Stimulated activated memory B cell treated with anti-CD40 and anti-IgM and Interleukin-4, amounts not matched to agents 10 μg/mL and 1 μg/mL and 100 μg/mL, for 72 hours (primary cell): ENCODE measurements at regions not wholly inside any gene's neighbourhood (a gene's known extent, or its start where the extent isn't known, plus 50 kb on each side); places are given as distances from the start of the nearest gene placed in this dataset.

Experiments used
- ATAC-seq: fragments of 150-1000 bp; cut with Tn5 transposase; 2 replicates; pipeline ENCODE4 v1.10.0; 2021
- H3K27ac Mint-ChIP-seq: one replicate; pipeline ENCODE4 v1.8.0; 2022; ENCODE audit warnings: mild to moderate bottlenecking, mixed read lengths
- H3K27me3 Mint-ChIP-seq: one replicate; pipeline ENCODE4 v1.8.0; 2022; ENCODE audit warnings: mixed read lengths
- H3K36me3 Mint-ChIP-seq: one replicate; pipeline ENCODE4 v1.8.0; 2022; ENCODE audit warnings: mixed read lengths
- H3K4me1 Mint-ChIP-seq: one replicate; pipeline ENCODE4 v1.8.0; 2022; ENCODE audit warnings: mixed read lengths
- H3K4me3 Mint-ChIP-seq: one replicate; pipeline ENCODE4 v1.8.0; 2022; ENCODE audit warnings: mild to moderate bottlenecking, moderate library complexity, mixed read lengths
- H3K9me3 Mint-ChIP-seq: one replicate; pipeline ENCODE4 v1.8.0; 2022; ENCODE audit warnings: mixed read lengths

GRCh38 chr1:81617308-81617967, 183.3 kb upstream of the ADGRL2 start:
- Mint-ChIP-seq H3K4me3 (no peak overlapping the region), H3K4me1 (no peaks in the 10 kb centered on the region), H3K27ac (no peak overlapping the region), H3K36me3 (no peaks in the 10 kb centered on the region), H3K27me3 (no peaks in the 10 kb centered on the region), H3K9me3 (no peaks in the 10 kb centered on the region)
- no peak for ATAC-seq

GRCh38 chr1:81613803-81614202, 186.9 kb upstream of the ADGRL2 start:
- Mint-ChIP-seq H3K36me3 (no peaks in the 10 kb centered on the region), H3K27me3 (no peaks in the 10 kb centered on the region), H3K4me1 (no peaks in the 10 kb centered on the region), H3K9me3 (no peaks in the 10 kb centered on the region), H3K4me3 (no peak overlapping the region), H3K27ac (no peak overlapping the region)
- ATAC-seq: no peak

- ATAC-seq: peak; percentile 31
- Mint-ChIP-seq H3K36me3 (no peaks in the 10 kb centered on the region), H3K4me1 (no peaks in the 10 kb centered on the region), H3K27me3 (no peaks in the 10 kb centered on the region), H3K4me3 (no peak overlapping the region), H3K27ac (no peak overlapping the region), H3K9me3 (no peaks in the 10 kb centered on the region)
Observed at GRCh38 chr1:81607924-81608323, 192.8 kb upstream of the ADGRL2 start.

- ATAC-seq: no peak
- Mint-ChIP-seq H3K9me3 (no peaks in the 10 kb centered on the region), H3K27me3 (no peaks in the 10 kb centered on the region), H3K36me3 (no peaks in the 10 kb centered on the region), H3K4me3 (no peak overlapping the region), H3K27ac (no peak overlapping the region), H3K4me1 (no peaks in the 10 kb centered on the region)
Observed at GRCh38 chr1:81607086-81607485, 193.6 kb upstream of the ADGRL2 start.

GRCh38 chr1:81606656-81607055, 194.1 kb upstream of the ADGRL2 start:
- no peaks in the 10 kb centered on the region for H3K27me3 Mint-ChIP-seq
- no peaks in the 10 kb centered on the region for H3K9me3 Mint-ChIP-seq
- ATAC-seq: no peak
- no peak overlapping the region for H3K4me3 Mint-ChIP-seq
- H3K4me1 Mint-ChIP-seq: no peaks in the 10 kb centered on the region
- no peak overlapping the region for H3K27ac Mint-ChIP-seq
- H3K36me3 Mint-ChIP-seq: no peaks in the 10 kb centered on the region

DNA sequence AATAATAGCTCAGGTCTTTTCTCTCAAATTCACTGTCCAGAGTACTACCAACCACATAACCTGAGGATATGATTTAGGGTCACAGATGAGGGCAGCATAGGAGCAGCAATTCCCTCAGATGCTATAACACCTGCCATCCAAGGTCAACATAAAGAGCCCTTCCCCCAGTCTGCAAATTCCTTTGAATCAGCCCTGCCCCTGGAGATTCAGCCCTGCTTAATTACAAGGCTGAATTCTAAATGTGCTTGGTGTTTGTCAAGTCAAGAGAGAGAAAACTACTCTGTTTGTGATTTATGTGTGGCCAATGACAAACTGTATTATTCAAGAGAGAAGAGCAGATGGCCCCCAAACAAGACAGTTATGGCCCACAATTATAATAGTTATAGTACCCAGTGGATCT, 195.7 kb upstream of the ADGRL2 start:
- peak; percentile 37 for ATAC-seq
- H3K9me3 Mint-ChIP-seq: no peaks in the 10 kb centered on the region

DNA sequence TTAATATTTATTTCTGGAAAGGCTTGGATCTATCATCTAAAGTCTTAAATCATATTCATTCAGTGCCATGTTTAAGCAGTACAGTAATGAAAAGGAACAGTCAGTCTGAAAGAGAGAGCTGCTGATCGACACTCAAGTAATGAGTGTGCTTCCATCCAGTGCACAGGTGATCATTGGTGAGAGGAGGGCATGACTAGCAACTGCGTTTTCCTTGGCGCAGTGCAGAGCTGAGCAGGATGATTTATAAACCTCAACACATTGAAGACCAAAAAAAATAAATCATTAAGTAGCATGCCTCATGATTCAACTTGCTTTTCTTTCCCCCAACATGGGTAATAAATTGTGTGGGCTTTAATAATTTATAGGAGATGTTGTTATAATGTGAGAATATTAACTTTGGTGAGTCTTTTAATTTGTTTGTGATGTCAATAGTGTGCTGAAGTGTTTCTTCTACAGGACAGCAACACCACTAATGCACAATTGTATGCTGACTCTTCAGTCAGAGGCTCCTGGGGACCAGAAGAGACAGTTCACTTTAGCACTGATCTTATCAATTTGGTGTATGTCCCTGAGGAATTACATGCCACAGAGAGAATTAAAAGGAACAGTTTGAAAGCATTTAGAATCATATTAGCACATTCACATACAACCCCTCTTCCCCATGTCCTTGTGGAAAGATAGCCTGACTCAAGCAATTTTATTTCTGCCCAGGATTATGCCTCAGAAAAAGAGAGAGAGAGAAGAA, 199.7 kb upstream of the ADGRL2 start:
- Mint-ChIP-seq H3K27me3 (no peaks in the 10 kb centered on the region), H3K36me3 (no peaks in the 10 kb centered on the region), H3K27ac (no peak overlapping the region), H3K4me3 (no peak overlapping the region), H3K9me3 (no peaks in the 10 kb centered on the region), H3K4me1 (no peaks in the 10 kb centered on the region)
- ATAC-seq: no peak

More for the DNA sequence above, 195.7 kb upstream of the ADGRL2 start:
- Mint-ChIP-seq H3K27me3 (no peaks in the 10 kb centered on the region), H3K36me3 (no peaks in the 10 kb centered on the region), H3K27ac (no peak overlapping the region), H3K4me3 (no peak overlapping the region), H3K4me1 (no peaks in the 10 kb centered on the region)

DNA sequence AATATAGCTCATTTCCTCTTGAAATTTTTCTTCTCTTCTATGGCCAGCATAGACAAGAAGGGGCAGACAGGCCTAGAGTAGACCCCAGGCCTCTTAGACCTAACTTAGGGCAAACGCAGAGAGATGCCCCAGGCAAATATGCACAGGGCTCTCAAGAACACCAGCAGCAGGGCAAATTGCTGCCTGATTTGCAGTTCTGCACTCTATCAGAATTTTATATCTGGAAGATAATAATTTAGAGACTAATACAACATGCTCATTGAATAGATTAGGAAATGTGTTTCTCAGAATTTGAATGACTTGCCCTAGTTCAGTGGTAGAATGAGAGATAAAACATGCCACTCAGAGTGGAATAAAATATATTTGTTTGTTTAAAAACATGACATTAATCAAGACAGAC, 200.4 kb upstream of the ADGRL2 start:
- no peaks in the 10 kb centered on the region for H3K36me3 Mint-ChIP-seq
- no peaks in the 10 kb centered on the region for H3K9me3 Mint-ChIP-seq
- H3K4me3 Mint-ChIP-seq: no peak overlapping the region

DNA sequence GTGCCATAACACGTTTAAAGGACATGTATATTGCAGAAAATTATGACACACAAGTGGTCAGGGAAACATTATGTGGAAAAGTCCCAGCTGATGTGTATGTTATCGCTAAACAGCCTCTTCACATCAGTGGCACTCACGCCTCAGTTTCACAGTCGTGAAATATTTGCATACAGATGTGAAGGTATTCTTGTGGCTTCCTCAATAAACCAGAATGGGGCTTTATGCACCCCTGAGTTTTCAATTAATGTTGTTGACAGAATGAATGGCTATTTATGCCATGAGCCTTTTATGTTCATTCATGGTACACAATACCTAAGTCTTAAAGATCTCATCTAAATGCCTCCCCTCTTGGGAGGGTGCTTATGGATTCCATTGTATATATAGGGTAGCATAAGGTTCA, 202.1 kb upstream of the ADGRL2 start:
- Mint-ChIP-seq H3K27ac (no peak overlapping the region), H3K9me3 (no peaks in the 10 kb centered on the region), H3K36me3 (no peaks in the 10 kb centered on the region), H3K4me3 (no peak overlapping the region), H3K27me3 (no peaks in the 10 kb centered on the region), H3K4me1 (no peaks in the 10 kb centered on the region)
- ATAC-seq: no peak

More for the DNA sequence above, 200.4 kb upstream of the ADGRL2 start:
- Mint-ChIP-seq H3K4me1 (no peaks in the 10 kb centered on the region), H3K27ac (no peak overlapping the region), H3K27me3 (no peaks in the 10 kb centered on the region)
- ATAC-seq: no peak

DNA sequence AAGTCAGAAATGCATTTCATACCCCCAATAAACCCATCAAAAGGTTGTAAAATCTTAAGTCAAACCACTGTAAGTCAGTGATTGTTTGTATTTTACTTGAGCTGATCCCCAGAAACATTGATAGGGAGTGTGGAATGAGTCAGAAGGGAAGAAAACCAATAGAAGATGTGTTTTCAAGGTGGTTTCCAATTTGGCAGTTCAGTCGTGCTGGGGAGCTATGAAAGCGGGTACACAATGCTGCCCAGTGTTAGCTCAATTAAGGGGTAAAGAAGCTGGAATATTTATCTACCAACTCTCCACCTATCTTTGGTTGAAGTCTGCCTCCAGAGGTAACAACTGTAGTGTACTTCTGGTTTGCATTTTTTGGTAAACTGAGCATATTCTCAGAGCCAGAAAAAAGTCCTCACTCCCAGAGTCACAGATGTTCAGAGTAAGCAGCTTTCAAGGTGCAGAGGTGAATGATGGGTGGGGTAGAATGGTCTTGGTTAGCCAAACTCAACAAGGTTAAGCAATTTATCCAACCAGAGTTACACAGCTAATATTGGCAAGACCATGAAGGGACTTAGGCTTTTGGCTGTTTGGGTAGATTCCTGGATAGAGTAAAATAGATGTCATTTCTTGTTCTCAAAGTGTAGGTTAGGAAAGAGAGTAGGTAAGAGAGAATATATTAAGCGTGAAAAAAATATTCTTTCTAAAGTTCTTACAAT, 202.9 kb upstream of the ADGRL2 start:
- H3K27ac Mint-ChIP-seq: no peak overlapping the region
- H3K4me3 Mint-ChIP-seq: no peak overlapping the region
- no peak for ATAC-seq
- no peaks in the 10 kb centered on the region for H3K36me3 Mint-ChIP-seq
- H3K27me3 Mint-ChIP-seq: no peaks in the 10 kb centered on the region
- H3K9me3 Mint-ChIP-seq: no peaks in the 10 kb centered on the region
- H3K4me1 Mint-ChIP-seq: no peaks in the 10 kb centered on the region

DNA sequence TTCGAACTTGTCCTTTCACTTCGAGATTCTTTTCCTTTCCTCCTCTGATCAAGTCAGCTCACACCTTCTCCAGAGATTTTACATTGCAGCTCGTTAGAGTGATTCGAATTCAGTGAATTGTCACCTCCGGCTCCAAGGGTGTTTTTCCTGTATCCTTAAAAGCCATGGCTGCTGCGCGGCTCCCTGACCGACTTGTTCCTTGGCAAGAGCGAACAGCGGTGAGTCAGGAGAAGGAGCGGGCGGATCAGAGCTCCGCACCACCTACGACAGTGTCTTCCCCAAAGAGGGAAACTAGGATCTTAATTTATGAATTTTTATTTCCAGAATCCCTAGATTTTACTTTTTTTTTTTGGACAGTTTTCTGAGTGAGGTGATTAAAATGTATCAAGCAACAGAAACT, 204.4 kb upstream of the ADGRL2 start:
- Mint-ChIP-seq H3K9me3 (no peaks in the 10 kb centered on the region), H3K27me3 (no peaks in the 10 kb centered on the region), H3K27ac (no peak overlapping the region), H3K36me3 (no peaks in the 10 kb centered on the region), H3K4me1 (no peaks in the 10 kb centered on the region), H3K4me3 (no peak overlapping the region)
- ATAC-seq: no peak

- H3K36me3 Mint-ChIP-seq: no peaks in the 10 kb centered on the region
- H3K9me3 Mint-ChIP-seq: no peaks in the 10 kb centered on the region
- no peak overlapping the region for H3K4me3 Mint-ChIP-seq
- H3K27ac Mint-ChIP-seq: no peak overlapping the region
- peaks cover 9% of the 10 kb centered on the region for H3K27me3 Mint-ChIP-seq
- H3K4me1 Mint-ChIP-seq: no peaks in the 10 kb centered on the region
- no peak for ATAC-seq
Observed at GRCh38 chr1:81594206-81594605, 206.5 kb upstream of the ADGRL2 start.

- ATAC-seq: no peak
- Mint-ChIP-seq H3K4me1 (no peaks in the 10 kb centered on the region), H3K4me3 (no peak overlapping the region), H3K27me3 (peaks cover 9% of the 10 kb centered on the region), H3K36me3 (no peaks in the 10 kb centered on the region), H3K9me3 (no peaks in the 10 kb centered on the region), H3K27ac (no peak overlapping the region)
Observed at GRCh38 chr1:81592233-81592632, 208.5 kb upstream of the ADGRL2 start.

DNA sequence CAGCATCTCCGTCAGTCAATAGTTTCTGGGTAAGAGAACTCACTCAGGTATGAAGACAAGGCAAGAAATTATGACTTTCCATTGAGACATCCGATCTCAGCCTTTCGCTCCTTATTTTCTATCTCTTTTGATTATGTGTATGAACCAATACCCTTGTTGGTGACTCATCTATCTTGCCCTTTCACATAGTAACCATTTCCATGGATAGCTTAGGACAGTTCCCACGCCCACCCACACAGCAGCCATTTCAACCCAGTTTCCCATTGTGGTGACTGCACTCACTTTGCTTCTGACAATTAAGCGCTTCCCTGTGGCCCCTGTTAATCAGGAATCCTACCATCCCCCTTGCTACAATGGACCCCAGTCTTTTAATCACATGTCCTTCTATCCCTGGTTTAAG, 210.6 kb upstream of the ADGRL2 start:
- no peaks in the 10 kb centered on the region for H3K9me3 Mint-ChIP-seq
- no peaks in the 10 kb centered on the region for H3K36me3 Mint-ChIP-seq
- no peak for ATAC-seq
- no peak overlapping the region for H3K4me3 Mint-ChIP-seq
- H3K27me3 Mint-ChIP-seq: peaks cover 9% of the 10 kb centered on the region
- H3K4me1 Mint-ChIP-seq: no peaks in the 10 kb centered on the region
- H3K27ac Mint-ChIP-seq: no peak overlapping the region

- no peak for ATAC-seq
- H3K9me3 Mint-ChIP-seq: no peaks in the 10 kb centered on the region
- H3K4me3 Mint-ChIP-seq: no peak overlapping the region
- H3K36me3 Mint-ChIP-seq: no peaks in the 10 kb centered on the region
- no peaks in the 10 kb centered on the region for H3K4me1 Mint-ChIP-seq
- no peak overlapping the region for H3K27ac Mint-ChIP-seq
- H3K27me3 Mint-ChIP-seq: peaks cover 9% of the 10 kb centered on the region
Observed at GRCh38 chr1:81588149-81588548, 212.6 kb upstream of the ADGRL2 start.

DNA sequence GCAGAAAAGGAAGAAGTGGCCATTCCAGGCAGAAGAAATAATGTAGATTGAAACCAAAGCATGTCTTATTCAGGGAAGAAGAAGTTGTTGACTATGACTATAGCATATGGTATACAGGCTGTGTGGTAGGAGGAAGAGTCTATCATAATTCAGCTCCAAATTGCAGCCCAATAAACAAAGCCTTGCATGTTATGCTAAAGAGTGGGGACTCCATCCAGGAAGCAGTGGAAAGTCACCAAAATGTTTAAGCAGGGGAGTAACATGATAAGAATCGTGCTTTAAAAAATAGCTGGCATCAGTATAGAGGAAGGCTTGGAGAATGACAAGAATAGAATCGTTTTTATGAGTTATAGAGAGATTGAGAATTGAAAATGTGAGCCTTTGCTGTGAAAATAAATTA, 213.3 kb upstream of the ADGRL2 start:
- Mint-ChIP-seq H3K9me3 (no peaks in the 10 kb centered on the region), H3K27ac (no peak overlapping the region), H3K4me1 (no peaks in the 10 kb centered on the region), H3K36me3 (no peaks in the 10 kb centered on the region), H3K4me3 (no peak overlapping the region), H3K27me3 (peaks cover 9% of the 10 kb centered on the region)
- no peak for ATAC-seq
